Endometrial microvascular endothelial cells (primary cell): ENCODE measurements at regions not wholly inside any gene's neighbourhood (a gene's known extent, or its start where the extent isn't known, plus 50 kb on each side); places are given as distances from the start of the nearest gene placed in this dataset.

Experiments used
- in situ Hi-C: cut with HindIII; loops from 2 replicates; pipeline ENCODE4 v1.10.0; 2017; ENCODE audit warnings: low sequenced_read_pairs, low pct_unique_long_range_greater_than_20kb; ENCODE audit errors: inconsistent ontology term

DNA sequence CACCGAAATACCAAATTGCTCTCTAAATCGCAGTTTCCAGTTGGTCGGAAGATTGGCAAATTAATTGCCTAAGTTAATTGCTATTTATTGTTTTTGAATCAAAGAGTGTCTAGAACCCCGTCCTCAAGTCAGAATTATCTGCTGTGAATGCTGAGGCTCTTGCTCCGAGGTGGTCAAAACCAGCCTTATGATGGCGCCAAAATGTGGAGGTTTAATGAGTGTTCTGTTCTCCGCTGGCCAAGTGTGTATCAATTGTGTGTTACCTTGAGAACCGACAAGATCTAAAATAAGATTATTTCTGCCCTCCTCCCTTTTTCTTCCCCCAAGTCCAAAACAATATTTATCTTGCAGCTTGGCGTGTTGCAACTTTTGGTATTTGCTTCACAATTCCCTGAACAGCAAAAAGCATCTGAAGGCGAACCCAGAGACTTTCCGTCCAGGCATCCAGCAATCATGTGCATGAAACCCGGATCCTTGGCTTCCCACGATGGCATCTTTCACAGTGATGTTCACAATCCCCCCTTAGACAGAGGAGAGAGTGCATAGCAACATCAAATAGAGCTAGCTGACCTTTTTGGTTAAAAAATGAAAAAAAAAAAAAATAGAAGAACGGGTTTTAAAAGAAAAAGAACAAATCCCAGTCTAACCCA is 323.0 kb downstream of the MYCN start:
- in situ Hi-C loops, result no loop called here

DNA sequence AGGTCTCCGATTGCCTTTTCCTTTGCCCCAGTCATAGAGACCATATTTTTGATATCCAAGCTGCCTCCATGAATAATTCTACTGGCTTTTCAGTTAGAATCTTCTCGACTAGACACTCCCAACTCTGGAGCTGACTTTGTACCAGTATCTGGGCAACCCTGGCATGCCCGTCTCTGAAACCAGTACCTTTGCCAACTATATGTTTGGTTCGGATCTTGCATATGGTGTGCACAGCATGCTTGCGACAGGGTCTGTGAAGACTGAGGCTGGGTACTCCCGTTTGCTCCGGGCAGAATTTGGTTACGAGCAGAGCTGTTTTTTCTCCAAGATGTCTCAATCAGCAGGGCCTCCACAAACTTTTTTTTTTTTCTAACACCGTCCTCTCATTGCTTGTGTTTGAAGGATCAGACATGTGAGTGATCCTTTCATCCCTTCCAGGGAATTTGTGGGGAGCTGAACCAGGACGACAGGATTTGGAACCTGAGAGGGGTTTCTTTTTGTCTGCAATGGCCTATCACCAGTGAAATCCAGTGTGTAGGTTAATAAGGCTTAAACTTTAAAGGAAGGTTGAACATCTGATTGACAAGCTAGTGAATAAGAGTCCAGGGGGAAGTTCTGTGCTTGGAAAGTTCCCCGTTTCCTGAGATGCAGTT is 322.3 kb downstream of the MYCN start:
- in situ Hi-C loops, result no loop called here

DNA sequence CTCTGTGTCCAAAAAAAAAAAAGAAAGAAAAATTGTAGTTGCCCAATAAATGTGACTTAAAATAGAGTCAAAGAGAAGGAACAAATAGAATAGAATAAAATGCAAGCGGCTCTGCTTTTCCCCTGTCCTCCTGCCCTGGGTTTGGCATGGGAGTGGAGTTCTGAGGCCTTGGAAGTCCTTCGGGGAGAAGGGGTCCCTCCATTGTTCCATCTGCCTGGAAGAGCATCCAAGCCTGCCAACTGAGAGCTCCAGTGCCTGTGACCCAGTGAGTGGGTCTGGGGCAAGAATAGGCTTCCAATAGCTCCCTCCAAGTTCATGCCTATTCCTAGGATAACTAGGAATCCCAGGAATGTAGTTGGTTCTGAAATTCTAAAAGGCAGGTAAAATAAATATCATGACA is 321.4 kb downstream of the MYCN start:
- in situ Hi-C loops, result no loop called here

DNA sequence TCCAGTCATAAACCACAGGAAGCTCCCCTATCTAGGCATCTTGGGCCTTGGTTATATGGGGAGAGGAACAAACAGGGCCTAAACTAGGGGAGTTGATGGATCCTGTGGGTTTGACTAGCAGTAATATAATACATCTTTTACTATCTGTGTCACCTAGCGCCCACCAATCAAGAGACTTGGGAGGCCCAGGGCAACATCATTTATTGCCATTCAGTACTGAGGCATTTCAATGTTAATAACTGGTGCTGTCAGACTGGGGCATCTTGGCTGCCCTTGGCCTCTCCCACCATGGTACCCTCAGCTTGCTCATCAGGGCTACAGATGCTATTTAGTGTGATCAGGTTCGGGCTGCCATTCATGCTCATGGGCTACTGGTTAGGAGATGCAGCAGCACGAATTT is 320.7 kb downstream of the MYCN start:
- in situ Hi-C loops, result no loop called here

DNA sequence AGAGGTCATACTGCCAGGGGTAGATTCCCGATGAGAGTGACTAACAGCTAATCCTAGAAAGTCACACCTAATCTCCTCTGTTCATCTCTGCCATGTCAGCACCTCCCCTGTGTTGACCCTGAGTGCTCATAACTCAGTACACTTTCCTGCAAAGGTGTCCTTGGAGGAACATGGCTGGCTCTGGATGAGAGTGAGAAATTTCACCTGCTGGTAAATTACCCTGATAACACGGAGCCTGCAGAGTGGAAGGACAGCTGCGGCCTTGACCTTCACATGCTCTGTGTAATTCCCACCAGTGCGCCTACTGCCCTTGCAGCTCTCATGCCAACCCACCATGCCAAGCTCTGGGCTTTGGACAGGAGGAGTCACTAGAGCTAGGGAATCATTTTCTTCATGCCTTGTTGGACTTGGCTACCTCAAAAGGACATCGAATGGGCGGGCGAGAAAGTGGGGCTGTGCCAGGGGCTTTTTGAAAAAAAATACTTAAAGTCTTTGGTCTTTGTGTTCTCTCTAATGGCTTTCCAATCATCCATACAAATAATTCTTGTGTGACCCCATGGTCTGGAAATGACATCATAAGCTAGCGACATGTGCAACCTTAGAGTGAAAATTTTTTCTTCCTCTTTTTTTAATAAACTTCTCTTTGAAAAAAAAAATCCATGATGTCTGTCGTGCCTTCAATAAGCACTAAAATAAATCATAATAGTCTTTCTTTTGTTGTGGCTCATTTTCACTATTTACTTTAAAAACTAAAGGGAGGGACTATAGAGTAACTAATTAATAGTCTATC is 319.9 kb downstream of the MYCN start:
- in situ Hi-C loops, result no loop called here

DNA sequence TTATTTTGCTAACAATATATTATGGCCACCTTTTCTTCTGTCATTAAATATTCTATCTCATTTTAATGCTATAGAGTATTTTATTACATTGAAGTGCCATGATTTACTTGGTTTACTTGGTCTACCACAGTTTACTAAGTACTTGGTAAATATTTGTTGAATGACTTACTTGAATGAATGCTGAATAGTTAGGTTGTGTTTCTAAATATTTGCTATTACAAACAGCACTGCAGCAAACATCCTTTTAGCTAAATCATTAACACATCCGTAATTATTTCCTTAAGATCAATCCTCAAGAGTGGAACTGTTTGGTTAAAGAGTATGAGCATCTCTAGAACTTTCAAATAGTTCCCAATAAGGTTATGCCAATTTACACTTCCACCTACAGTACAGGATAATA is 318.7 kb downstream of the MYCN start:
- in situ Hi-C loops, result no loop called here

DNA sequence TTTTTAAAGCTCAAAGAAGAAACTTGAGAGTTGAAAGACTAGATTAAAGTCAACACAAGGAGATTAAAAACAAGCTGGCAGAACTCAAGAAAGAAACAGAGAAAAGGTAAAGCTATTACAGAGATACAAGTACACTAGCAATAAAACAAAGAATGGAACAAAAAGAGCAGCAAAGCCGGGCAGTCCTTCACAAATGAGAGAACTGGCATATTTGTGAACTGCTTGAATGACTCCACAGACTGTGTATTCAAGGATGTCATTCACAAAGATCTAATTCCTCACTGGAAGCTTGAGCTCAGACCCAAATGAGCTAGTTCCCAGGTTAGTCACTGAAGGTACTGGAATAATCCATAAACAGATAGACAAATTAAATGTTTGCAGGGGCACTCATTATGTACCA is 318.0 kb downstream of the MYCN start:
- in situ Hi-C loops, result no loop called here

DNA sequence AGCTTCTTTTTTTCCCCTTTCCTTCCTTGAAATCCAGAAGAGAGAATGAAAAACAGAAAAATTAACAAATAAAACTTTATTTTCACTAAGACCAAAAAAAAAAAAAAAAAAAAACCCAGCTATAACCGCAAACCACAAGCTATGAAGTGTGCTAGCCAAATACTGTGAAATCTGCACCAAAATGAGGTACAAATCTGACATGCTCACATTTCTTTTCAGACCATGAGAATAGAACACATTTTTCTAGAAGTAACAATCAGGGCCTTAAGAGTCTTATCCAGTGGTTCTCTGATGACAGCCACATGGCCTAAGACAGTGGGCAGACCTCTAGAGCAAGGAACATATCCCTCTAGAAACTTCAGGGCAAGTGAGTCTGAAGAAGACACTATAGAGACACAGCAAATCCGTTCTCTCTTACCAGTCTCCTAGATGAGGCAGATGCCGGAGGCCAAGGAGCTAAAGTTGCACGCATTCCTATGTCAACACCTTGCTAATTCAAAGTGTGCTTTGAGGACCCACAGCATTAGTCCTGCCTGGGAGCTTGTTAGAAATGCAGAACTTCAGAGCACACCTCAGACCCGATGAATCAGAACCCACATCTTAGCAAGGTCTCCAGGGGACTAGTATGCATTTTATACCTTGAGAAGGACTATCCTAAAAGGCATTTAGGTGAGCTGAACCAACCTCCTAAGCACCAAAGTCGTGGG is 317.1 kb downstream of the MYCN start:
- in situ Hi-C loops, result no loop called here

DNA sequence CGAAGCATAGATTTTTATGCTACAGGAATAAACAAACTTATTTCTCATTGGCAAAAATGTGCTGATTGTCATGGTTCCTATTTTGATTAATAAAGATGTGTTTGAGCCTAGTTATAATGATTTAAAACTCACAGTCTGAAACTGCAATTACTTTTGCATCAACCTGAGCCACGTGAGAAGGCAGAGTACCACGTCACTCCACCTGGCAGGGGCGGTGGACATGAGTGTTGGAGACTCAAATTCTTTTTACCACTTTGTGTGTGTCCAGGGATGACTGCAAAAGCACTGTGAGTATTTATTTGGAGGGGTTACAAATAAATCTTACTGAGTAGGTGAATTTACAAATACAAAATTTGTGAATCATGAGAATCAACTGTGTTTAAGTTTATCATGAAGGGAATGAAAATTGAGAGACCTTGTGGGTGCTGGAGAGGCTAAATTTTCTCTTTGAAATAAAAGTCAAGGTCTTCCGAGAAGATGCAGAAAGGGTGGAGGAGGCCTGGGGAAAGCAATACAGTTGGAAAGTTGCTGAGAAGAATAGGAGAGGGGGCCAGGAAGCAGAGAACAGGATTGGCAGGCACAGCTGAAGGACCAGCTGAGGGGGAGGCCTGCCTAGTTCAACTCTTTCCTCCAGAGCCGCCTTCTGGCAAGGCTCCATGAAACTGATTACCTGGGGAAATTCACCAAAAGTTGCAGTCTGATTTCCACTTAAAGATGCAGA is 316.4 kb downstream of the MYCN start:
- in situ Hi-C loops, result no loop called here

DNA sequence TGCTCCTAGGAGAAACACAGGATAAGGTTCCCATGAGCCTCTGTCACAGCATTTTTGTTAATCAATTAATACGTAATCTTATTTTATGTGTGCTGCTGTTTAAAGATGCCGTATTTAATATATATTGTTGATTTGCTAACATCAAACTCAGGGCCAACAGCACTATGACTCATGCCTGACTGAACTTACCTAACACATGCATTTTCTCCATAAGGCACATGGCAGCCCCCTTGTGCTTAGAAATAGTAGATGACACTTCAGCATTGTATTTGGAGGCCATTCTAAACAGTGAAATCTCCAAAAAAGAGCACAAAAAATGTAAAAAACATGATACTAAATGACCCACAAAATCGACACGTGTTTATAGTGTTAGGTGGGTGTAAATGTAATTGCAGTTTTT is 314.8 kb downstream of the MYCN start:
- in situ Hi-C loops, result no loop called here

DNA sequence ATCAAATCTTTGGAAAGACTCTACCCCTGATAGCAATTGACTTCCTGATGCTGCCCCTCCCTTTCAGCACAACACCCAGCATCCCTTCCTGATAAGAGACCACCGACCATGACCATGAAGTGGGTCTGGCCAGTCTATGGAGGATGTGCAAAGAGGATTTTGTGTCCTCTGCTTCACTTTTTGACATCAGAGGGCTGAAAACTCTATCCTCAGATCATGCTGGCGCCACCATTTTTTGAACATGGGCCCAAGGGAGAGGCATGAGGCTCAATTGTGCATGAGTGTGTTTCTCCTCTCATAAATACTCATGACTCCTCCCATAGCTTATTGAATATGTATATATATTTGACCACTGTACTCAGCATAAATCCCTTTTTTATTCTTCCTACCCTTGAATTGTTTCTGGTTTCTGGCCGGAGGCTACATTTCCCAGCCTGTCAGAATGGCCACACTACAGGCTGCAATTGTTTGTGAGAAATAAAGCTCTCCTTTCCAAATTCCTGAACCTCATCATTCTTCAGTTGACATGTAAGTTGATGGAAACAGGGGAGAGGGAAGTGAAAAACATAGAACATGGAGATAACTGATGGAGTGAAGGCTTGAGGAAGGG is 314.1 kb downstream of the MYCN start:
- in situ Hi-C loops, result no loop called here

DNA sequence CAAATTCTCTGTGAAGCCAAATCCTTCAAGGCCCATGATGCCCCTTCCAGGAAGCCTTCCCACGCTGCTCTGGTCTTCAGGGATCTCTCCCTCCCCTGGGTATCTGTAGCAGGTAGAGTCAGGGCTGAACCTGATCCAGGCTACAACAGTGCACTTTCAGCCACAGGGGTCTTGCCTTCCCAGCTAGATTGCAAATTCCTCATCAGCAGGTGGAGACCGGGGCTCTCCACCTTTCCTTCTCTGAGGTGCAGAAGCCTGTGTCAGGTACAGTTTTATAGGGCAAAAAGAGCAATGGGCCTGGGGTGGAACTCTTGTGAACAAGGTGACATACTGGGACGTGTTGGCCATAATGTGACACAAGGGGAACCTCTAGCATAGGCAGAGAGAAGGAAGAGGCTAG is 312.9 kb downstream of the MYCN start:
- in situ Hi-C loops, result no loop called here

DNA sequence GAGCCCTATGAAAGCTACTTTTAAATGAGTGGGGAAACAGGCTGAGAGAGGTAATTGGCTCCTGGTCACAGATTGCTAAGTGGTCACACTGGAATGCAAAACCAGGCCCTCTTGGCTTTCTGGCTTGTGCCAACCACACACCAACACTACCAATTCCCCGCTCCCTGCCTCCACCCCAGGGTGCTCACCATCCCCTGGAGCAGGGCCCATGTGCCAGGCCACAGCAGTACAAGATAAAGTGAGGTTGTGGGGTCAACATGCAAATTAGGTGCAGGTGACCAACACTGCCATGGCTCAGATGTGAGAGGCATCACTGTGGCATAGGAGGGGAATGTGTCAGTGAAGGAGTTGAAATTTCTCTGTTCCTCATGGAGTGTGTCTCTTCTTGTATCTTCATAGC is 312.5 kb downstream of the MYCN start:
- in situ Hi-C loops, result no loop called here

DNA sequence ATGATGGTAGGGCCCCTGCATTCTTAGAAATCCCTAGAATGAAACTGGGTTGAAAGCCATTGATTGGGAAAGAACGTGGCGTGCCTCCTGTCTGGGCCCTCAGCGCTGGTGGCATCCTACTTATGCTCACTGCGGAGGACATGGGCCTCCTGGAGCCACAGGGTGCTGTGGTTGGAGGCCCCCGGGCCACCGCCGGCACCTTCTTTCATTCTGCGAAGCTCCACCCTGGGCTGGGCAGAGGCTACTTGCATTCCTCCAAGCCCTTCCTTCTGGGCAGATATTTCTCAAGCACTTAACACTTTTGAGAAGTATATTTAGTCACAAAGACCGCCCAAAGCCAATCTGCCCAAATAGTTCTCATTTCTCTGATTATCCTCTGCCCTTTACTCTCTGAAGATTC is 311.9 kb downstream of the MYCN start:
- in situ Hi-C loops, result no loop called here

DNA sequence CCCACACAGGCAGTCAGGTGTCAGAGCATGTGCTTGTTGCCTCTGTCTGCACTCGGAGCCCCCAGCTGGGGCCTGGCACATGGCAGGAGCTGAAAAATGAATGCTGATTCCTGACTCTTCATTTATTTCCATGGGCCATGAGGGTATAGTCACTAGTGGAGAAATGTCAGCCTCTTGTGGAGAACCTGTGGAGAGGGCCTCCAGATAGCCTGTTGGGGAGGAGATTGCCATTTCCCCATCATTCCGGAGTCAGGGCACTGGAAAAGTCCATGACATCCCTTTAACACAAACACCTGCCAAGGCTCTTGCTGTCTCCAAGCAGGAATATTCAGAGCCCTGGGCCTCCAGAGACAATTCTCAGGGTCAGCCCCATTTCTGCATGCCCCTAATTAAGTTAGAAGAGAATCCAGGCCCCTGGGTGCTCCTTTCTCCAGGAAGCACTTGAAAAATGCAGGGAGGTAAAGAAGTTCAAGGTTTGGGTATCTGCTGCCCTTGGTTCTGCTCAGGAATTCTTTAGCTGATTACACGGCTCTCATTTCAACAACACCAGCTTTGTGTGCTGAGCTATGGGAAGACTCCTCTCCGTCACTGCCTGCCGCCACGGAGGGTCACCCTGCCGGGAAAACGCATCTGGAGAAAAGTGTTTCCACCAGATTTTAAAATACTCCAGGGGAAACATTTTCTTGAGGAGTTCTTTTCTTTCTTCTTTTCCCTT is 311.3 kb downstream of the MYCN start:
- in situ Hi-C loops, result no loop called here

DNA sequence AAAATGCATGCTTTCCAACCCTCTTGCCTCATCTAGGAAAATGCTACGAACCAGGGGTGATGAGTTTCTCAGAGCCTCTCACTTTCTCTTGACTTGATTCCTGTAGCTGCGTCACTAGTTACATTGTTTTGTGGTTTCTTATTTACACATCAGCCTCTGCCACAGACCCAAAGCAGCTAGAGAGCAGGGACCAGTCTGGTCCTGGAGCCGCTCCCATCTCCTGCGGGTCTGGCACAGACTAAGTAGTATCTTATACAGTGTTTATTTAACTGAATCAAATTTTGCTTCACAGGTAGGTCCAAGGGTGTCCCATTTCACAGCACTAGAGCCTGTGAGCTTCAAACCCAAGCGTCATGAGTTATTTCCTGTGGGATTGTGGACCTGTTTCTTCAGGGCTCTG is 310.5 kb downstream of the MYCN start:
- in situ Hi-C loops, result no loop called here

DNA sequence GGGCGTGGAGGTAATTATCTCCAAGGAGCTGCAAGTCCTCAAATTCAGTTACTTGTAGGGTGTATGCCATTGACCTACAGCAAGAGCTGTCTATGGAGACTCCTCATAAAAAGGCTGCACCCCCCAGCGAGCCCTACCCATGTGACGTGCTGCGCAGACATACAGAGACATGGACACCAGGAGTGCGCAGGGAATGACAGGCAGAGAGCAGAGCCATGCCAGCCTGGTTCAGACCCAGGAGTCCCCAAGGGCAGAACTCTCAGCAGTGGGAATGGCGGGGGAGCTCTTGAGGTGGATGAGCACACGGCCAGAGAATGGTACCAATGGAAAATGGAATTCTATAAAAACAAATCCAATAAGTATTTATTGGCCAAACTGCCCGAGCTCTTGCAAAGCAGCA is 310.1 kb downstream of the MYCN start:
- in situ Hi-C loops, result no loop called here

DNA sequence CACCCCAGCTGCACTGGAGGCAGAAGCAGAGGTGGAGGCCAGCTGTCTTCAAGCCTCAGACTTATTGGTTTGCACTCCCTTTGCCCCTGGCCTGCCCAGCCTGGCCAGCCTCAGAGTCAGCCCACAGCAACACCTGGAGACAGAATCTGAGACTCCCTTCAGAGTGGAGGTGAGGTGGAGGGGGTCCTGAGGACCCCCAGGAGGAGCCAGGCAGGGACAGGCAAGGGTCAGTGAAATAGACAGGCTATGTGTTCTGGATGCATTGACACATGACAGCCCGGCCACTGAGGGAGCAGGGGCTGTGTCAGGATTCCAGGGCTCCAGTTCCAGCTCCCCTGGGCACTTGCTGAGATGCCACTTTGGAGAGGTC is 309.7 kb downstream of the MYCN start:
- in situ Hi-C loops, result no loop called here
